NCI-H128 (cell line): ENCODE measurements at regions not wholly inside any gene's neighbourhood (a gene's known extent, or its start where the extent isn't known, plus 50 kb on each side); places are given as distances from the start of the nearest gene placed in this dataset.
"Not testable (repeated sequence)": the region's sequence is repeated elsewhere in the genome, so short reads cannot be mapped to it uniquely, and the experiment has no call there.

Source experiments
- DNase-seq: peaks from one replicate; lab custom pipeline; 2025; ENCODE audit not compliant: unreplicated experiment; lab: John Stamatoyannopoulos, UW

- DNase-seq = no peak
Measured at GRCh38 chr10:36880898-36881297, 244.5 kb upstream of the ANKRD30A start.

- no peak for DNase-seq
Measured at GRCh38 chr10:36872702-36873393, 252.6 kb upstream of the ANKRD30A start.

DNA sequence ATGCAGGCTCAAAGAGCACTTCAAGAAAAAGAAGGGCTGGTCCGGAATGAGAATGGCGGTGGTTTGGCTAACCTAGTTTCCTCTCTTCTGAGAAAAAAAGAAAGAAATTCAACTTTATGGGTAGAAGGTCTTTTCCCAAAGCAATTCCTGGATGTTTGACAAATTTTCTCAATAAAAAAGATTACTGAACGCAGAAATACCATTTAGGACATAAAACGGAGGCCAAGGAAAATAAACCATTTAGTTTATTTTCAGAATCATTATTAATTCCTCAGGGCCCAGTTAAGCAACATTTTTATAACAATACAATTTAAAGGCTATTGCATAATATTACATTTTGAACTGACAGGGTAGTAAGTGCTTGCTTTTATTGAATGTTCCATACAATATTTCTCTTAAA is 284.6 kb upstream of the ANKRD30A start:
- no peak for DNase-seq

- DNase-seq = no peak
Measured at GRCh38 chr10:36837416-36837815, 288.0 kb upstream of the ANKRD30A start.

- no peak for DNase-seq
Measured at GRCh38 chr10:36819781-36820180, 305.6 kb upstream of the ANKRD30A start.

- no peak for DNase-seq
Measured at GRCh38 chr10:36817898-36818297, 307.5 kb upstream of the ANKRD30A start.

DNA sequence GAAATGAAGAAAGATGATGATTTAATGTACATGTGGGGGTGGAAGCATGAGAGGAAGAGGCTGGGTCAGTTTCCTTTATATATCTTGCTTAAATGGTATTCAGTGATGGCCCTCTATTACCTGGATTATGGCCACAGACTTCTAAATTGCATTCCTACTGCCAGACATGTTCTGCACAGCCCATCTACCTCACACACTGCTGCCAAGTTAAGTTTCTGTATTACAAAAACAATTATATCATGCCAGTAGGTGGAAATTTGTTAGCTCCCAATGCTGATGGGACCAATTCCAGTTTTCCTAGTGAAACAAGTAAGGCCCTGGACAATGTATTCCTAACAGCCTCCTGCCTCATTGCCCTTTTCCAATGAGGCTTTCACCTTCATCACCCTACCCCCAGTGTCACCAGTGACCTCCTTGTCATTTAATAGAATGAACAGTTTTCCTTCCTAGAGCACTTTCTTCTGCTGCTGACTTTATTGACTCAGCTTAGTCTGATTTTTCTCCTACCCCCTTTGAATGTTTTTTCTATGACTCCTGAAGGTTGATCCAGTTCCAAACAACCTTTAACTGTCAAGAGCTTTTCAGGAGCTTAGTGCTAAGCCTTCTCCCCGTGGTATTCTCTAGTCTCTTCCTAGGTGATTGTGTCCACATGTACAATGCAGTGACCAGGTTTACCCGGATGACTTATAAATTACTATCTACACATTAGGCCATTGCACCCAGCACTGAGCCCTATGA is 316.6 kb upstream of the ANKRD30A start:
- no peak for DNase-seq

- no peak for DNase-seq
Measured at GRCh38 chr10:36803229-36803628, 322.2 kb upstream of the ANKRD30A start.

DNA sequence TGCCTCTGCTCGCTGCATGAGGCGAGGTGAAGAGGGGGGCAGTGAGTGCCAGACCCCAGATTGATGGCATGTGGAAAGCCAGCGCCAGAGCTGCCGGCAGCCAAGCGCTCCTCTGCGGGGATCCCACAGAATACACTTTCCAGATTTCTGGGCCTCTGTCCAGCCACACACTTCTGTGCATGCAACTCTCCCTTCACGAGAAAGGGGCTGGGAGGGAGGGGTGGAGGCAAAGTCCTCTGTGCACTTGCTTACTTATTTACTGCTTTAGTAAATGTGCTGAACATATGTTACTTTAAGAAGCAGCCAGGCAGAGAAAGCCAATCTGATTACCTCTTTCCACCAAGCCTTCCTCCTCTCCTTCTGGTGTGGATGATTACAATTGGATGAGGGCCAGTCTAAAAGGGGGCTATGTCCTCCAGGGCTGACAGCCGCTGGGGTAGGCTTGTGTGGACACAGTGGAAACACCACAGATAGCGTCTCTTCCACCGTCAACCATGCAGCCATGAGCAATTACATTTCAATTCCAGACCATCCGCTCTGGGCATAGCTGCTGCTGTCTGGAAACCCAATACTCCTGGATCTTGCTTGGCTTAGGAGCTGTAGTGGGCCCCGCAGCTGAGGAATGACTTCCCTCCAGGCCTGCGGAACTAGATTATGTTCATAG is 322.8 kb upstream of the ANKRD30A start:
- DNase-seq = no peak

DNA sequence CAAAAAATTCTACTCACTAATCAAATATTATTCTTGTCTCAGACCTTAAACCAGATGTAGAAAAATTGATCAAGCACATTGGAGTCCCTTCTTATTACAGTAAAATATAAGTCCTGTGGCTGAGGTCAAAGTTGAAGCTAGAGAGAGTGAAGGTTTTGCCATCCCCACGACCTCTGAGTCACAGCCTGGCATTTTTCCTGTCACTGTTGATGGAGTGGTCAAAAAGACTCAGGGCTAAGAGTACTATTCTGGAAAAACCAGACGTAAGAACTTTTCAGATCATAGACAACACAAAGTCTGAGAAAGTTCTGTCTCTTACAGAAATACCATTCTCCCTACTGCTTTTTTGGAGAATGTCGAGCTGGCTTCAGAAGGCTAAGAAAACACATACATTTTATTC is 323.7 kb upstream of the ANKRD30A start:
- no peak for DNase-seq

DNA sequence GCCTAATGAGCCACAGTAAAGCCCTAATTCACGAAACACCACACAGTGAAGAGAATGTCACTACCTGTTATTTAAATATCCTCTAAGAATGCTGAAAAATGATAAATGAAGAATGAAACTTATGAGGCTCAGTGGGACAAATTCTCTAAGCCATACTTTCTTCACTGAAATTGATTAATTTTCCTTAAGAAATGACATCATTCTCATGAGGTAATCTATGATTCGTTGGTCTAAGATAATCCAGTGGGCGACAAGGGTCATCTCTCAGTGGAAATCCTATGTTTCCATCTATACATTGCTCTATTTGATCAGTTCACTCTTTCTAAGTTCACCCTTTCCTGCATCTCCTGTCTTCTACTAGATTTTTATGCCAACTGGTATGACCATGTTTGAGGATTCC is 330.4 kb upstream of the ANKRD30A start:
- DNase-seq = no peak

GRCh38 chr10:36789974-36790373 is 335.4 kb upstream of the ANKRD30A start:
- DNase-seq = no peak

DNA sequence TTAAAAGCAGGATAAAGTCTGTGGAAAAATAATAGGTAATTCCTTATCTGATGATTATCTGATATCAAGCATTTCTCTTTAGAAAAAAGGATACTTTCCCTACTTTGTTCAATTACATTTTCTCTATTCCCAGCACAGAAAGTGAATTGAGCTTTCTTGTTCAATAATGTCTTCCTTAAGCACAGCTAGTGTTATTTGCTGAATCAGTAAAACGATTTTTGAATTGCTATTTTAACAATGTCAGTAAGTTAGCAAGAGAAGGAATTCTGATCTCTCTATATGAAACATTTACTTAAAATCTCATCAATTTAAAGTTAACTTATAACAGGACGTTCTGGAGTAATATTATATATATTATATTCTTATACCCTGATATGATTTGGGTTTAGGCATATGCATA is 337.2 kb upstream of the ANKRD30A start:
- no peak for DNase-seq

DNA sequence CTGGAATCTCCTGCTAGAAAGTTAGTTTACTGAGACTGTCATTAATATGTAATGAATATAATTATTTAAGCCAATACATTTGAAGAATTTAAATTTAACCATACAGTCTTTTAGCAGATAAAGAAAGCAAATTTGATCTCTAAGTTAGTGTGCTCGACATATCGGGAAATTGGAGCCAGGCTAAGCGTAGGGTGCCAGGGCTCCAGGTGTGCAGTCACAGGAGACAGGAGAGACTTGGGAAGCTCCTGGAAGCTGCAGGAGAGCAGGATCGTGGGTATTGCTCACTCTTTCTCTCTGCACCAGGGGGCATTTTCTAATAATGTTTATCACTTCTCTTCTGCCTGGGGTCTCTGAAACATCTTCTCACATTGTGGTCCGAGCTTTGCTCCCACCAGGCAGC is 342.0 kb upstream of the ANKRD30A start:
- no peak for DNase-seq

DNA sequence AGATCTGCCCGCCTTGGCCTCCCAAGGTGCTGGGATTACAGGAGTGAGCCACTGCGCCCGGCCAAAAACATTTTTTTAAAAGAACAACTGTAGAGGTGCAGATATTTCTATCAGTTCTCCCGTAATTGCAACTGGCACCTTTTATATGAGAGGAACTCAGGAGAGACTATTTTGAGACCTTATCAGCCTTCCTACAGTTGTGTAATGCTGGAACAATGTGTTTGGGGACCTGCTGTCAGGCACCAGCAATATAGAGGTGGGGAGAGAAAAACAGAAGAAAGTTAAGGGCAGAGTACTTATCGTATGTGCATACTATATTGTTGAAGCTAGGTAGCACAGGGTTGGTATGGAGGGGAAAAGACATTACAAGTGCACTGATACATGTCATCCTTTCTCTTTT is 343.8 kb upstream of the ANKRD30A start:
- DNase-seq = no peak

DNA sequence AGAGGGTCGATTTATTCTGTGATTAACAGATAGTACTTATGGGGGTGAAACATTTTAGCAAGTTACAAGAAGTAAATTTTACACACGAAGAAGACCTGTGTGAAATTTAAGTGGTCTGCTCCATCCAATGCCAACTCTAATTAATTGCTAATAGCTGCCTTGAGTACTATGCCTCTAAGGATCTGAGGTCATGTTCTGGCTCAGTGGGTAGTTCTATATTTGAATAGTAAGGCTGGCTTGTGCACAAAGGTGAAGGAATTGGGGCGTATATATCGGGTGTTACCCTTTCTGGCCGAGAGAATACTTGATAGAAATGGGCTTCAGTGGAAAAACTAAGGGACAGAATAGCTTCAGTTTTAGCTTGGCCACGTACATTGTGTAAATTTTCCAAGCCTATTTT is 345.2 kb upstream of the ANKRD30A start:
- no peak for DNase-seq

DNA sequence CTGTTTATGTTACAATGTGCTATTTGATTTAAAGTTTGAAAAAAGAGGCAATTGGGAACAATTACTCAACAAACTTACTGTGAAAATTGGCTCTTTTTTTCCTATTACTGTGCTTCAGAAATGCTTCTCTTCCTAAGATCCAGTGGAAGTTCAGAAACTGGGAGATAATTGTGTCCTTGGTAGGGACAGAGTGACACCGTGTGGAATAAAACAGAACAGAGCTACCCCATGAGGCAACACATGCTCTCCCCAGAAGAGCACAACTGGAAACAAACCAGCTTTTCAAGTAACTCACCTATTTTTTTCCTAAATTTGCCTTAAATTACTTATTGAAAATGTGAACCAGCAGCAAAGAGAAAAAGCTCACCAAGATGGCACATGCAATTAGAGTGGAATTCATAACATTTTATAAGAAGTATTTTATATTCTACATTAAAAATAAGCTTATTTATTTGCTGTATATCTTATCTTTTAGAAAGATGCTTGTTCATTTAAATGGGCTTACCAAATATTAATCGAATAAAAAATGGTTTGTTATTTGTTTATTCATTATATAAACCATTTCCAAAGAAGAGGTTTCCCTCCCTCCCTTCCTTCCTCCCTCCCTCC is 346.1 kb upstream of the ANKRD30A start:
- DNase-seq = no peak

DNA sequence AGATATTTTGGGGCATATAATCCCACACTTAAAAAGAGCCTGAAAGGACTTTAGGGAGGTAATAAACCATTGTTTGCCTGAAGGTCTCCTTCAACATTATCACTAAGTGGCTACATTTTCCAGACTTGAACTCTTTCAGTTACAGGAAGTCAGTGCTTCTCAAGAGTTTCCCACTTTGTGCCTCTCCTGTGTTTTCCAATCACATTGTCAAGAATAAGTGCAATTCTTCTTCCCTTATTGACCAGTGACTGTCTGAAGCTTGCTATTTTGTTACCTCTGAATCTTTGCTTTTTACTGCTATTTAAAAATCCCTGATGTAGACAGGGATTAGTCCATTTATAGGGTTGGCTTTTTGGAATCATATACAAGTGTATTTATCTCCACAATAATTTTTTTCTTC is 346.7 kb upstream of the ANKRD30A start:
- no peak for DNase-seq

GRCh38 chr10:36773652-36774051 is 351.7 kb upstream of the ANKRD30A start:
- DNase-seq = no peak

- DNase-seq = no peak
Measured at GRCh38 chr10:36771725-36772124, 353.7 kb upstream of the ANKRD30A start.

DNA sequence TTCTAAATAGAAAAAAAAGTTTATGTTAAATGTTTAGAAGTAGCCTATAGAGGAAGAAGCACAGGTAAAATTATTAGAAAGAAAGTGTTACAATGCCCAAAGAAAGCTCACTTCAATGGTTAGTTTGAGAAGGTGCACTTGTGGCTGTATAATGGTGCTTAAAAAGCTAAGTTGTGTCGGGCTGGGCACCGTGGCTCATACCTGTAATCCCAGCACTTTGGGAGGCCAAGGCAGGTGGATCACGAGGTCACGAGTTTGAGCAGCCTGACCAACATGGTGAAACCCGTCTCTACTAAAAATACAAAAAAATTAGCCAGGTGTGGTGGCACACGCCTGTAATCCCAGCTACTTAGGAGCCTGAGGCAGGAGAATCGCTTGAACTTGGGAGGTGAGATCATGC is 355.7 kb upstream of the ANKRD30A start:
- DNase-seq = not testable (repeated sequence)

DNA sequence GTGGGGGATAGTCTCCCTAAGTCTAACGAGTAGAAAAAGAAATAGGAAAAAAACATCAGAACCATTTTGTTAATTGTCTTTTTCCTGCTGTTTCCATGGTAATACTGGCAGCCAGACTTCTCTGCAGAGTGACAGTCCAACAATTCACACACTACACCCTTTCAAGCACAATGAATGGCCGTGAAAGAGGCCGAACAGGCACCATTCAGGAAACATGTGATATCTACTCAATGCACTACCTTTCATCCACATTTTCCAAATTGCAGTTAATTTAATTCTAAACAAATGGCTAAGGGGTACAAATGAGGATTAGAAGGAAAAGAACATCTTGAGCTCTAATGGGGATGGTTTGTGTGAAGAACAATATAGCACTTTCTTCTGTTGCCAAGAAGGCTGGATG is 358.5 kb upstream of the ANKRD30A start:
- no peak for DNase-seq
